ENCODE measurements at regions not wholly inside any gene's neighbourhood (a gene's known extent, or its start where the extent isn't known, plus 50 kb on each side); places are given as distances from the start of the nearest gene placed in this dataset.

GRCh38 chr11:106470230-106470629 is 392.8 kb downstream of the AASDHPPT start:
- TF ChIP-seq POLR2A (IDR thresholded peaks at IDR 0.05) (no peak), CTCF (IDR thresholded peaks at IDR 0.05) (no peak)

All from vagina (tissue), 2 donors.